Sigmoid colon (tissue), 4 donors: ENCODE measurements at regions not wholly inside any gene's neighbourhood (a gene's known extent, or its start where the extent isn't known, plus 50 kb on each side); places are given as distances from the start of the nearest gene placed in this dataset.
"Not testable (repeated sequence)": the region's sequence is repeated elsewhere in the genome, so short reads cannot be mapped to it uniquely, and the experiment has no call there.

Experiments
- POLR2AphosphoS5 ChIP-seq, 4 donors: sonication (generic); formaldehyde crosslinking; IDR thresholded peaks; one replicate each; pipeline ENCODE4 v1.6.1; 2017; ENCODE audit warnings: antibody characterized with exemption in 4 of 4
- TF ChIP-seq, protein P1 (sequence below), 4 experiments: fragments of 450-650 bp in 3 of 4; fragments of 200-600 bp in 1 of 4; IDR thresholded peaks; one replicate each; pipeline ENCODE4 v1.5.1; 2016 to 2019; ENCODE audit warnings: antibody characterized with exemption in 4 of 4, mild to moderate bottlenecking in 3 of 4, moderate library complexity in 2 of 4

DNA sequence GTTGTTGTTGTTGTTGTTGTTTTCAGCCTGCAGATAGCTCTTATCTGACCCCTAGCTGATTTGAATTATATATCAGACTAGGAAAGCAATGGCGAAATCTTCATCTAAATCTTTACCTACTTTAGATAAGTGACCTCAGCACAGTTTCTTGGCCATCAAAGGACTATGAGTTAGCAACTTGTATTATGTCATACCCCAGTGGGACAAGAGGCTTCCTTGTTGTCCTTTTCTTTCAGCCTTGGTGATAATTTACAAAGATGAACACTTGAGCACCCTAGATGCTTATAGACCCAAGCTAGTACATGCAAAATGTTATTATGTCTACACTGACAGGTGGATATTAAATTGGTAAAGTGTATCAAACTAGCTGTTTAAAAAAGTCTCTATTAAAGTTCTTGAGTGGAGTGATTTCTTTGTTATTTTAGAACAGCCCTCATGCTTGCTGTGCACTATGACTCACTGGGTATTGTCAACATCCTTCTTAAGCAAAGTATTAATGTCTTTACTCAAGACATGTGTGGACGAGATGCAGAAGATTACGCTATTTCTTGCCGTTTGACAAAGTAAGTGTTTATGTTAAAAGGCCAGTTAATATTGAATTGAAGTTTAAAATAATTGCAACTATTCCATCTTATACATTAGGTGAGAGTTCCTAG, 56.6 kb upstream of the ZNF519 start:
- TF ChIP-seq, protein P1, sequence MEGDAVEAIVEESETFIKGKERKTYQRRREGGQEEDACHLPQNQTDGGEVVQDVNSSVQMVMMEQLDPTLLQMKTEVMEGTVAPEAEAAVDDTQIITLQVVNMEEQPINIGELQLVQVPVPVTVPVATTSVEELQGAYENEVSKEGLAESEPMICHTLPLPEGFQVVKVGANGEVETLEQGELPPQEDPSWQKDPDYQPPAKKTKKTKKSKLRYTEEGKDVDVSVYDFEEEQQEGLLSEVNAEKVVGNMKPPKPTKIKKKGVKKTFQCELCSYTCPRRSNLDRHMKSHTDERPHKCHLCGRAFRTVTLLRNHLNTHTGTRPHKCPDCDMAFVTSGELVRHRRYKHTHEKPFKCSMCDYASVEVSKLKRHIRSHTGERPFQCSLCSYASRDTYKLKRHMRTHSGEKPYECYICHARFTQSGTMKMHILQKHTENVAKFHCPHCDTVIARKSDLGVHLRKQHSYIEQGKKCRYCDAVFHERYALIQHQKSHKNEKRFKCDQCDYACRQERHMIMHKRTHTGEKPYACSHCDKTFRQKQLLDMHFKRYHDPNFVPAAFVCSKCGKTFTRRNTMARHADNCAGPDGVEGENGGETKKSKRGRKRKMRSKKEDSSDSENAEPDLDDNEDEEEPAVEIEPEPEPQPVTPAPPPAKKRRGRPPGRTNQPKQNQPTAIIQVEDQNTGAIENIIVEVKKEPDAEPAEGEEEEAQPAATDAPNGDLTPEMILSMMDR (IDR thresholded peaks at IDR 0.05) = not testable (repeated sequence)
- TF ChIP-seq POLR2AphosphoS5 (IDR thresholded peaks at IDR 0.05) = not testable (repeated sequence)
